Activated CD4-positive, alpha-beta memory T cell treated with anti-CD3 and anti-CD28 coated beads for 36 hours (primary cell): ENCODE measurements at regions not wholly inside any gene's neighbourhood (a gene's known extent, or its start where the extent isn't known, plus 50 kb on each side); places are given as distances from the start of the nearest gene placed in this dataset.

Source experiments
- CTCF ChIA-PET: fragments of 350-600 bp; sonication (Branson Sonifier 250); formaldehyde crosslinking; loops from one replicate; lab custom pipeline; 2021; ENCODE audit warnings: antibody characterized with exemption, inconsistent platforms; lab: Charles Lee
- POLR2A ChIA-PET: fragments of 350-600 bp; sonication (Branson Sonifier 250); formaldehyde crosslinking; loops from one replicate; lab custom pipeline; 2021; ENCODE audit warnings: antibody characterized with exemption; lab: Charles Lee
- DNase-seq: peaks from one replicate; pipeline ENCODE4 v3.0.0-alpha.2; 2020
- H3K27ac Mint-ChIP-seq: one replicate; pipeline ENCODE4 v1.8.0; 2021; ENCODE audit warnings: mixed read lengths
- H3K27me3 Mint-ChIP-seq: one replicate; pipeline ENCODE4 v1.8.0; 2021; ENCODE audit warnings: mixed read lengths
- H3K36me3 Mint-ChIP-seq: one replicate; pipeline ENCODE4 v1.8.0; 2021; ENCODE audit warnings: mixed read lengths
- H3K4me1 Mint-ChIP-seq: one replicate; pipeline ENCODE4 v1.8.0; 2021; ENCODE audit warnings: low read depth, mixed read lengths
- H3K4me3 Mint-ChIP-seq: one replicate; pipeline ENCODE4 v1.8.0; 2021; ENCODE audit warnings: mild to moderate bottlenecking, mixed read lengths
- H3K9me3 Mint-ChIP-seq: one replicate; pipeline ENCODE4 v1.8.0; 2021; ENCODE audit warnings: mixed read lengths
- intact Hi-C: fragments of 100-400 bp; cut with micrococcal nuclease; formaldehyde crosslinking; loops from one replicate; pipeline ENCODE4 v1.15.1; 2023

DNA sequence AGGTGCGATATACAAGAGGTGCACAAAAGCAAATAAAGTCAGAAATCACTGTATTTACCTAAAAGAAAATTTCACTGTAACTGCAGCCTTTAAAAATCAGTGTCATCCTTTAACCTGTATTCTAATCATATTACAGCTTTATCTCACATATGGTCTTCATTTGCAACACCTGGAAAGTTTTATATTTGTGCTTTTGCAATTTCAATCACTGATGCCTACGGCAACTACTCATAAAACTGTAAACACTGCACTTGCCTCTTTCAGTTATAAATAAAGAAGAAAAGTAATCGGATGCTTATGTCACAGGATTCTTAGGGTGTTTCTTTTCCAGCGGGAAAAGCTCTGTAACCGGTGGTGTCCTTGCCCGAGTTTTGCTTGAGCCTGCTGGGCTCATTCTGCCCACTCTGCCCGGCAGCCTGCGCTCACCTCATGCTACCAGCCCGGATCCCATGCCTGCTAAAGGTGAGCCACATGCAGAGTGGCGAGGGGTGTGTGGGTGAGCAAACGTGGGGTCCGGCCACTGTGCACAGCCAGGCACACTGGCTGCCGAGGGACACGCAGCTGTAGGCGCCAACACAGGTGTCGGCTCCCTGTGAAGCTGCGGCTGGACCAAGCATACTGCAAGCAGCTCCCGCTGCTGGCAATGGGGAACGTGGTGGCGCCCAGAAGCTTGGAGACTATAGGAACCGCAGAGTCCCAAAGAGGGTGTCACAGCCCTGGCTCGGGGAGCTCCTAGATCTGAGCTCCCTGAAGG lies 56.3 kb upstream of the ABCB5 start:
- ChIA-PET CTCF (interaction anchor here (0.8 kb wide), 1 partner anchor 38 kb away, joined by 3 read pairs; no protein-coding TSS in a partner anchor), POLR2A (no interaction called here)
- DNase-seq = no peak
- no peaks in the 10 kb centered on the region for H3K4me1 Mint-ChIP-seq
- peaks cover 1% of the 10 kb centered on the region for H3K27me3 Mint-ChIP-seq
- H3K27ac Mint-ChIP-seq = no peak overlapping the region
- H3K36me3 Mint-ChIP-seq = no peaks in the 10 kb centered on the region
- H3K4me3 Mint-ChIP-seq = no peak overlapping the region
- intact Hi-C loops = no loop called here
- H3K9me3 Mint-ChIP-seq = no peaks in the 10 kb centered on the region

- Mint-ChIP-seq H3K27ac (no peak overlapping the region), H3K4me1 (no peaks in the 10 kb centered on the region), H3K27me3 (peaks cover 1% of the 10 kb centered on the region), H3K36me3 (no peaks in the 10 kb centered on the region), H3K9me3 (no peaks in the 10 kb centered on the region), H3K4me3 (no peak overlapping the region)
- ChIA-PET CTCF (interaction anchor here (0.8 kb wide), 1 partner anchor 37 kb away, joined by 3 read pairs; no protein-coding TSS in a partner anchor), POLR2A (no interaction called here)
- intact Hi-C loops = no loop called here
- no peak for DNase-seq
These were observed 55.6 kb upstream of the ABCB5 start for GRCh38 chr7:20559883-20560282.

- H3K27ac Mint-ChIP-seq = no peak overlapping the region
- intact Hi-C loops = no loop called here
- no peak for DNase-seq
- no peaks in the 10 kb centered on the region for H3K4me1 Mint-ChIP-seq
- ChIA-PET POLR2A (no interaction called here), CTCF (no interaction called here)
- H3K27me3 Mint-ChIP-seq = peaks cover 1% of the 10 kb centered on the region
- no peak overlapping the region for H3K4me3 Mint-ChIP-seq
- no peaks in the 10 kb centered on the region for H3K9me3 Mint-ChIP-seq
- H3K36me3 Mint-ChIP-seq = no peaks in the 10 kb centered on the region
These were observed 54.9 kb upstream of the ABCB5 start for GRCh38 chr7:20560325-20561180.

- no peak overlapping the region for H3K27ac Mint-ChIP-seq
- DNase-seq = no peak
- no peaks in the 10 kb centered on the region for H3K4me1 Mint-ChIP-seq
- no peaks in the 10 kb centered on the region for H3K9me3 Mint-ChIP-seq
- no peaks in the 10 kb centered on the region for H3K27me3 Mint-ChIP-seq
- CTCF ChIA-PET = no interaction called here
- no peak overlapping the region for H3K4me3 Mint-ChIP-seq
- intact Hi-C loops = no loop called here
- no peaks in the 10 kb centered on the region for H3K36me3 Mint-ChIP-seq
- POLR2A ChIA-PET = no interaction called here
These were observed 54.0 kb upstream of the ABCB5 start for GRCh38 chr7:20561466-20561865.

- Mint-ChIP-seq H3K4me1 (no peaks in the 10 kb centered on the region), H3K27ac (no peak overlapping the region), H3K9me3 (no peaks in the 10 kb centered on the region), H3K4me3 (no peak overlapping the region), H3K36me3 (no peaks in the 10 kb centered on the region), H3K27me3 (no peaks in the 10 kb centered on the region)
- DNase-seq = no peak
- intact Hi-C loops = no loop called here
- ChIA-PET CTCF (no interaction called here), POLR2A (no interaction called here)
These were observed 53.6 kb upstream of the ABCB5 start for GRCh38 chr7:20561908-20562307.

DNA sequence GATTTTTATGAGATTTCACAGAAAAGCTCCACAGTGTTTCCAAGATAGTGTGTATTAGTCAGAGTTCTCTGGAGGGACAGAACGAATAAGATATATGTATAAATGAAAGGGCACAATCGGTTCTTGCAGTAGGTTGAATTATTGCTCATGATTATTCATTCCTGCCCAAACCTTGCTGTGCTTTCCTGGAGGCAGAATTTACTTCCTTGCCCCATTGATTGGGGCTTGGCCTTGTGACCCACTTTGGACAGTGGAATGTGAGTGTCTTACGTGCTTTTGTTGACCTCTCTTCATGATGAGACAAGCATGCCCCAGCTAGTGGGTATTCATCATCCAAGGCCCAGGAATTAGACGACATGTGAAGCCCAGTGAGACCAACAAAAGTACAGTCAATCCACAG lies 53.0 kb upstream of the ABCB5 start:
- POLR2A ChIA-PET = no interaction called here
- Mint-ChIP-seq H3K4me1 (no peaks in the 10 kb centered on the region), H3K27ac (no peak overlapping the region), H3K36me3 (no peaks in the 10 kb centered on the region), H3K9me3 (no peaks in the 10 kb centered on the region), H3K27me3 (no peaks in the 10 kb centered on the region), H3K4me3 (no peak overlapping the region)
- no peak for DNase-seq
- intact Hi-C loops = no loop called here
- CTCF ChIA-PET = no interaction called here
